HL-60 (cell line): ENCODE measurements at regions not wholly inside any gene's neighbourhood (a gene's known extent, or its start where the extent isn't known, plus 50 kb on each side); places are given as distances from the start of the nearest gene placed in this dataset.

Source experiments
- DNase-seq, 2 experiments: peaks; one replicate each; pipeline ENCODE4 v3.0.0-alpha.2; 2010 to 2020; ENCODE audit warnings: low read depth in 1 of 2, low spot score in 1 of 2
- H3K27ac ChIP-seq: fragments of 250-450 bp; sonication (Bioruptor Pico); replicated peaks from 2 replicates; pipeline ENCODE4 v1.5.1; 2020; ENCODE audit warnings: mild to moderate bottlenecking, moderate library complexity
- H3K27me3 ChIP-seq: fragments of 250-450 bp; sonication (Bioruptor Pico); 2 replicates; pipeline ENCODE4 v1.5.1; 2021; ENCODE audit warnings: mild to moderate bottlenecking, moderate library complexity; ENCODE audit not compliant: insufficient read depth, poor library complexity, severe bottlenecking
- H3K4me3 ChIP-seq: replicated peaks from 2 replicates; pipeline ENCODE4 v1.5.1; 2011; ENCODE audit warnings: mild to moderate bottlenecking, control low read depth, low read length; ENCODE audit not compliant: insufficient read depth
- GABPA ChIP-seq: IDR thresholded peaks from 2 replicates; pipeline ENCODE4 v1.6.1; 2012; ENCODE audit warnings: low read depth
- POLR2AphosphoS5 ChIP-seq: IDR thresholded peaks from 2 replicates; pipeline ENCODE4 v1.6.1; 2012; ENCODE audit warnings: low read depth
- SPI1 ChIP-seq: IDR thresholded peaks from 2 replicates; pipeline ENCODE4 v1.6.1; 2012; ENCODE audit warnings: low read depth, mild to moderate bottlenecking, borderline replicate concordance
- TF ChIP-seq, protein P1 (sequence below): IDR thresholded peaks from one replicate; pipeline ENCODE4 v1.5.1; 2011; ENCODE audit warnings: low read length, control low read depth, inconsistent platforms; ENCODE audit not compliant: insufficient read depth
- TF ChIP-seq, protein P2 (sequence below): IDR thresholded peaks from 2 replicates; pipeline ENCODE4 v1.6.1; 2012; ENCODE audit warnings: low read depth; ENCODE audit not compliant: insufficient replicate concordance

DNA sequence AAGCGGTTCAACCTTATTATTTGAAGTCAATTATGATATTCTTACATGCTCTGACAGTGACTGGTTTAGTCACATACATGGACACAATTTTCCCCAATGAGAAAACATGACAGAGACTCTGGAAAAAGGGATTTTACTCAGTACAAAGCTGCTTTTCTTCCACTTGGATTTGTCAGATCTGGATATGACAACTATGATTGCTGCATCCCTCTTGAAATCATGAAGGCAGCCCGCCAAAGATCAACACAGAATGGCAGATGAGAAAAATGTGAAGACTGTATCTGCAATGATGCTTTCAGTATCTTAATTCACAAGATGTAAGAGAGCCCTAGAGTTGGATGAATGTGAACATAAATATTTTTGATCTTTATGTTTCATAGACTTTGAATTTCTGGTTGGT, 439.6 kb downstream of the CDH8 start:
- Histone ChIP-seq H3K27ac (no peak overlapping the region), H3K27me3 (no peaks in the 10 kb centered on the region), H3K4me3 (no peak overlapping the region)
- no peak for DNase-seq
- TF ChIP-seq, protein P1, sequence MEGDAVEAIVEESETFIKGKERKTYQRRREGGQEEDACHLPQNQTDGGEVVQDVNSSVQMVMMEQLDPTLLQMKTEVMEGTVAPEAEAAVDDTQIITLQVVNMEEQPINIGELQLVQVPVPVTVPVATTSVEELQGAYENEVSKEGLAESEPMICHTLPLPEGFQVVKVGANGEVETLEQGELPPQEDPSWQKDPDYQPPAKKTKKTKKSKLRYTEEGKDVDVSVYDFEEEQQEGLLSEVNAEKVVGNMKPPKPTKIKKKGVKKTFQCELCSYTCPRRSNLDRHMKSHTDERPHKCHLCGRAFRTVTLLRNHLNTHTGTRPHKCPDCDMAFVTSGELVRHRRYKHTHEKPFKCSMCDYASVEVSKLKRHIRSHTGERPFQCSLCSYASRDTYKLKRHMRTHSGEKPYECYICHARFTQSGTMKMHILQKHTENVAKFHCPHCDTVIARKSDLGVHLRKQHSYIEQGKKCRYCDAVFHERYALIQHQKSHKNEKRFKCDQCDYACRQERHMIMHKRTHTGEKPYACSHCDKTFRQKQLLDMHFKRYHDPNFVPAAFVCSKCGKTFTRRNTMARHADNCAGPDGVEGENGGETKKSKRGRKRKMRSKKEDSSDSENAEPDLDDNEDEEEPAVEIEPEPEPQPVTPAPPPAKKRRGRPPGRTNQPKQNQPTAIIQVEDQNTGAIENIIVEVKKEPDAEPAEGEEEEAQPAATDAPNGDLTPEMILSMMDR: no peak
- TF ChIP-seq SPI1: no peak
- no peak for TF ChIP-seq GABPA
- TF ChIP-seq, protein P2, sequence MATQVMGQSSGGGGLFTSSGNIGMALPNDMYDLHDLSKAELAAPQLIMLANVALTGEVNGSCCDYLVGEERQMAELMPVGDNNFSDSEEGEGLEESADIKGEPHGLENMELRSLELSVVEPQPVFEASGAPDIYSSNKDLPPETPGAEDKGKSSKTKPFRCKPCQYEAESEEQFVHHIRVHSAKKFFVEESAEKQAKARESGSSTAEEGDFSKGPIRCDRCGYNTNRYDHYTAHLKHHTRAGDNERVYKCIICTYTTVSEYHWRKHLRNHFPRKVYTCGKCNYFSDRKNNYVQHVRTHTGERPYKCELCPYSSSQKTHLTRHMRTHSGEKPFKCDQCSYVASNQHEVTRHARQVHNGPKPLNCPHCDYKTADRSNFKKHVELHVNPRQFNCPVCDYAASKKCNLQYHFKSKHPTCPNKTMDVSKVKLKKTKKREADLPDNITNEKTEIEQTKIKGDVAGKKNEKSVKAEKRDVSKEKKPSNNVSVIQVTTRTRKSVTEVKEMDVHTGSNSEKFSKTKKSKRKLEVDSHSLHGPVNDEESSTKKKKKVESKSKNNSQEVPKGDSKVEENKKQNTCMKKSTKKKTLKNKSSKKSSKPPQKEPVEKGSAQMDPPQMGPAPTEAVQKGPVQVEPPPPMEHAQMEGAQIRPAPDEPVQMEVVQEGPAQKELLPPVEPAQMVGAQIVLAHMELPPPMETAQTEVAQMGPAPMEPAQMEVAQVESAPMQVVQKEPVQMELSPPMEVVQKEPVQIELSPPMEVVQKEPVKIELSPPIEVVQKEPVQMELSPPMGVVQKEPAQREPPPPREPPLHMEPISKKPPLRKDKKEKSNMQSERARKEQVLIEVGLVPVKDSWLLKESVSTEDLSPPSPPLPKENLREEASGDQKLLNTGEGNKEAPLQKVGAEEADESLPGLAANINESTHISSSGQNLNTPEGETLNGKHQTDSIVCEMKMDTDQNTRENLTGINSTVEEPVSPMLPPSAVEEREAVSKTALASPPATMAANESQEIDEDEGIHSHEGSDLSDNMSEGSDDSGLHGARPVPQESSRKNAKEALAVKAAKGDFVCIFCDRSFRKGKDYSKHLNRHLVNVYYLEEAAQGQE: no peak
- TF ChIP-seq POLR2AphosphoS5: no peak

DNA sequence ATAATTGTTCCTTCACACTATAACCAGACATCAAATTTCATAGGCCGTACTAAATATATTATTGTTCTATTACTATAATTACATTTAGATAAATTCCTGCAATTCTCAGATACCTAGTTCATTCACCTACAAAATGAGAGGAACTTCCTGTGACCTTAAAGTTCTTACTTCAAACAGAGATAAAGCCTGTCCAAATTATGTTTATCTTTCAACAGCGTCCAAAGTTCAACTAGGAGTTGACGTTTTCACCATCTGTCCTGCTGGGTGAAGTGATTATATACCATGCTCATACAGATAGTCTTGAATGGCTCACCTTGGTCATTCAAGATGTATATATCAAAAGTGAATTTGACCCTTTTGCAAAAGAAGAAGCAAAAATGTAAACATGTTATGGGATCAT, 440.6 kb downstream of the CDH8 start:
- Histone ChIP-seq H3K27ac (no peak overlapping the region), H3K4me3 (no peak overlapping the region), H3K27me3 (no peaks in the 10 kb centered on the region)
- no peak for DNase-seq
- no peak for TF ChIP-seq GABPA
- TF ChIP-seq POLR2AphosphoS5: no peak
- no peak for TF ChIP-seq SPI1
- TF ChIP-seq, protein P1: no peak
- TF ChIP-seq, protein P2: no peak

DNA sequence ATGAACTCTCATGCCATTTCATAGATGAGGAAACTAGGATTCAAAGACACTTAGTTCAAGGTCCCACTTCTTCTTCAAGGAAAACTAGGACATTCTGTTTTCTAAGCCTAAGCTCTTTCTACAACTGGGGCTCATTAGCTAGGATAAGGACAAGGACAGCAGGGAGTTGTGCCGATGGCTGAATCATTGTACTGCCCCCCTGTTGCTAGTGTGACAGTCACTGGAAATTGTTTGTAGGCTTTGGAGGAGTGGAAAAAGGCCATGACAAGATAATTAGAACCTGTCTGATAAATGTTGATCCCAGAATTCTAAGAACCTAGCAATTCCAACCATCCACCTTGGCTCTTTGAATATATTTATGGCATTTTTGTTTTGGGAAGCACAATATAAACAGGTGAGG, 445.7 kb downstream of the CDH8 start:
- DNase-seq: no peak
- H3K4me3 ChIP-seq: no peak overlapping the region
- H3K27me3 ChIP-seq: no peaks in the 10 kb centered on the region
- H3K27ac ChIP-seq: no peak overlapping the region
- TF ChIP-seq, protein P2: no peak
- TF ChIP-seq, protein P1: no peak
- no peak for TF ChIP-seq SPI1
- no peak for TF ChIP-seq GABPA
- TF ChIP-seq POLR2AphosphoS5: no peak
